Activated T-cell treated with anti-CD3 and anti-CD28 coated beads, Interleukin-2, amount 50 U/mL, for 4 hours (primary cell): ENCODE measurements at regions not wholly inside any gene's neighbourhood (a gene's known extent, or its start where the extent isn't known, plus 50 kb on each side); places are given as distances from the start of the nearest gene placed in this dataset.

Source experiments
- ATAC-seq, 2 donors: fragments of 200-7000 bp; cut with Tn5 transposase; one replicate each; pipeline ENCODE4 v1.10.0; 2021
- DNase-seq: peaks from one replicate; pipeline ENCODE4 v3.0.0-alpha.2; 2020
- H3K27me3 Mint-ChIP-seq: one replicate; pipeline ENCODE4 v1.8.0; 2021; ENCODE audit warnings: low read depth, mixed read lengths
- H3K36me3 Mint-ChIP-seq: one replicate; pipeline ENCODE4 v1.8.0; 2022; ENCODE audit warnings: mixed read lengths; ENCODE audit not compliant: insufficient read depth
- H3K4me1 Mint-ChIP-seq: one replicate; pipeline ENCODE4 v1.8.0; 2021; ENCODE audit warnings: low read depth, mixed read lengths
- H3K4me3 Mint-ChIP-seq: one replicate; pipeline ENCODE4 v1.8.0; 2021; ENCODE audit warnings: mild to moderate bottlenecking, moderate library complexity, mixed read lengths
- H3K9me3 Mint-ChIP-seq: one replicate; pipeline ENCODE4 v1.8.0; 2021; ENCODE audit warnings: mixed read lengths

DNA sequence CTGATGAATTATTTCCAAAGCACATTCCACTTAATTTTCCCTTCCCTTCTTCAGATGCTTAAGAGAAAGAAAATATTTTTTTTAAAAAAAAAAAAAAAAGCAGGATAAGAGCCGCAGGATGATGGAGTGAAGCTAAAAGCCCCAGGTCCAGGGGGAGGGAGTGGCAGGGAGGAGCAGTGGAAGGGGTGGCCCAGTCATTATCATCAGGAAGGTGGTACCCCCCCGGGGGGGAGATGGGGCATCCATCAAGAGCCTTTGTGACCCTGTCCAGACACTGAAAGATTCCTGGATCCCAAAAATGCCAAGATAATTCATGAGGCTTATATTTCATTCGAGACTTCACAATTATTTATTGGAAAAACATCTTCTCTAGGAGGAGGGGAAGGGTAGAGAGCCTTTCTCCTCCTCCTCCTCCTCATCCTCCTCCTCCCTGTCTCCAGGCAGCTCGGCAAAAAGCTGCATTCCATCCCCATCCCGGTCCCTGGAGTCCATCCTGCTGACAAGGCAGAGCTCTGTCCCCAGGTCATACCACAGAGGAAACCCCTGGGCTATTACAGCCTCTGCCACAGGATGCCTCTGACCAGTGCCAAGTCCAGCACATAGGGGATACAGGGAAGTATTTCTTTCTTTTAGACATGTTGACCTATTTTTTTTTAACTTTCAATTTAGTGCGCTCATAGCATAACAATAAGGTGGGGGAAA is 125.3 kb downstream of the TWIST2 start:
- no peak overlapping the region for H3K4me3 Mint-ChIP-seq
- peaks cover 17% of the 10 kb centered on the region for H3K9me3 Mint-ChIP-seq
- DNase-seq (no peak), ATAC-seq (no peak)
- H3K36me3 Mint-ChIP-seq = no peaks in the 10 kb centered on the region
- H3K4me1 Mint-ChIP-seq = no peaks in the 10 kb centered on the region
- H3K27me3 Mint-ChIP-seq = peaks cover 21% of the 10 kb centered on the region

DNA sequence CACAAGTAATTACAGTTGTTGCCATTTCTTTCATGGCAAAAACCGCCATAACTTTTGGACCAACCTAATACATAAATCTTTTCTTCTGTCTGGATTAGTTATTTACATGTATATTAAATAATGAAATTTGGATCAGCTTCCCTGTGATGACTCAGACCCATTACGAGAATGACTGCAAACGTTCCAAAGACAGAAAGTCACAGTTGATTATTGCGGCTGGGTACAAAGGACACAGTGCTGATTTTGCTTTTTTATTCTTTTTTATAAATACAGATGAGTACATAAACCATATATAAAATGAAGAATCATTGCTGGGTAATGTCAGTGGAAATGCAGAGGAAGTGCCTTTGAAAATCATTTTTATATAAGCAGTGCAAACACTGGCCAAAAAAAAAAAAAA is 126.2 kb downstream of the TWIST2 start:
- no peak overlapping the region for H3K4me3 Mint-ChIP-seq
- peaks cover 23% of the 10 kb centered on the region for H3K27me3 Mint-ChIP-seq
- ATAC-seq = no peak
- no peak for DNase-seq
- peaks cover 17% of the 10 kb centered on the region for H3K9me3 Mint-ChIP-seq
- no peaks in the 10 kb centered on the region for H3K36me3 Mint-ChIP-seq
- no peaks in the 10 kb centered on the region for H3K4me1 Mint-ChIP-seq

DNA sequence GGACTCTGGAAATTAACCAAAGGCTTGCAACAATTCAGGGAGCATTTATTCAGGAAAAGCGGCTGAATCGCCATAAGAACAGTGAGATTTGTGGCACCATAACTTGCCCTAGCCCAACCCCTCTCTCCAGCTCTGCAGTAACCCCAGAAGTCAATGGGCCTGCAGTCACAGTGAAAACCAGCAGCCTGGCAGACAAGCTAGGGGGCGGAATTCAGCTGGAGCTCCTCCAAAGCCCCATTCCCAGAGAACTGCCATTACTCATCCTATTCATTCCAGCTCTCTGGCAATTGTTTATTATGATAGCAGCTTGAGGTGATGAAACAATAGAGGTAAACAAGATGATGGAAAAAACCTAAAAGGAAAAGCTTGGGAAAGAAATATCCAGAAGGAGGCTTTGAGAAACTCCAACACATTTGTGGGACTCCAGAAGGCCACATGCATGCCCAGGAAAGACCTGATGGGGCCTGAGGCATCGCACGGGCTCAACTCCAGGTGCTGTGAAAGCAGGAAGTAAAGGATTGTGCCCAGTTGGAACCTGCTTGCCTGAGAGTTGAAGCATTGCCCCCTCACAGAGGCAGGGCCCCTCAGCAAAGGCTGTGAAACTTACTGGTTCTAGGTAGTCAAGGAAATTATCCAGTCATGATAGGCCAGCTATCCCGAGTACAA is 126.7 kb downstream of the TWIST2 start:
- Mint-ChIP-seq H3K9me3 (peaks cover 17% of the 10 kb centered on the region), H3K36me3 (no peaks in the 10 kb centered on the region), H3K4me3 (no peak overlapping the region), H3K4me1 (no peaks in the 10 kb centered on the region), H3K27me3 (peaks cover 18% of the 10 kb centered on the region)
- ATAC-seq (no peak), DNase-seq (no peak)

GRCh38 chr2:238975408-238975807 is 127.5 kb downstream of the TWIST2 start:
- no peak for DNase-seq
- no peak for ATAC-seq
- H3K4me1 Mint-ChIP-seq = no peaks in the 10 kb centered on the region
- peaks cover 16% of the 10 kb centered on the region for H3K27me3 Mint-ChIP-seq
- H3K9me3 Mint-ChIP-seq = peaks cover 17% of the 10 kb centered on the region
- no peak overlapping the region for H3K4me3 Mint-ChIP-seq
- no peaks in the 10 kb centered on the region for H3K36me3 Mint-ChIP-seq

DNA sequence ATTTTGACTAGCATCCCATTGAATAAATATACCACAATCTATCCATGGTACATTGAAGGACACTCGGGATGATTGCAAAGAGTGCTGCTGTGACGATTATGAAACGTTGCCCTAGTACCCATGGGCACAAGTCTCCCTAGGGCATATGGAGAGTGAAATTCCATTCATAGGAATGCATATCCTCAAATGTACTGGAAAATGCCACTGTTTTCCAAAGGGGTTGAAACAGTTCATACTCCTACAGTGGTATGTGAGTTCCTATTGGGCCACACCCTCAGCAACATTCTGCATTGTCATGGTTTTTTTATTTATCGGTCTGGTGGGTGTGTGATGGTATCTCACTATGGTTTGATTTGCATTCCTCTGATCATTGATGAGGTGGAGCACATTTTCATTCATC is 130.6 kb downstream of the TWIST2 start:
- no peak for ATAC-seq
- Mint-ChIP-seq H3K4me3 (no peak overlapping the region), H3K27me3 (peaks cover 9% of the 10 kb centered on the region), H3K36me3 (no peaks in the 10 kb centered on the region), H3K4me1 (no peaks in the 10 kb centered on the region), H3K9me3 (peaks cover 17% of the 10 kb centered on the region)
- no peak for DNase-seq

DNA sequence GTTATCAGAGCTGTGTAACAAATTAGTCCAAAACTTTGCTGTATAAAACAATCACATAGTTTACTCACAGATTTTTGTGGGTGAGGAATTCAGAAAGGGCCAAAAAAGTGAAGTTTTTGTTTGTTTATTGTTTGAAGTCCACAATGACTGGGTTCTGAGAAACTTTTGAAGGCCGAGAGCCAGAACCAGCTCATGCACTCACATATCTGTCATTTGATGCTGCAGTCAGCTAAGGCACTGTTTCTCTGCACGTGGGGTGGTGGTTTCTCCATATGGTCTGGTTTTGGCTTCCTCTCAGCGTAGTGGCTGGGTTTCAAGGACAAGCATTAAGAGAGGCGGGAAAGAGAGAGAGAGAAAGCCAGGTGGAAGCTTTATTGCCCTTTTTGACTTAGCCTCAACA is 131.8 kb downstream of the TWIST2 start:
- DNase-seq (no peak), ATAC-seq (no peak)
- Mint-ChIP-seq H3K4me3 (no peak overlapping the region), H3K4me1 (no peaks in the 10 kb centered on the region), H3K36me3 (no peaks in the 10 kb centered on the region), H3K27me3 (peaks cover 6% of the 10 kb centered on the region), H3K9me3 (peaks cover 17% of the 10 kb centered on the region)

GRCh38 chr2:238985041-238985729 is 137.3 kb downstream of the TWIST2 start:
- Mint-ChIP-seq H3K36me3 (no peaks in the 10 kb centered on the region), H3K4me3 (no peak overlapping the region), H3K27me3 (peaks cover 12% of the 10 kb centered on the region), H3K4me1 (no peaks in the 10 kb centered on the region), H3K9me3 (no peaks in the 10 kb centered on the region)
- ATAC-seq (no peak), DNase-seq (no peak)

- no peaks in the 10 kb centered on the region for H3K9me3 Mint-ChIP-seq
- no peaks in the 10 kb centered on the region for H3K4me1 Mint-ChIP-seq
- DNase-seq (no peak), ATAC-seq (no peak)
- H3K4me3 Mint-ChIP-seq = no peak overlapping the region
- peaks cover 12% of the 10 kb centered on the region for H3K27me3 Mint-ChIP-seq
- no peaks in the 10 kb centered on the region for H3K36me3 Mint-ChIP-seq
Measured at GRCh38 chr2:238985931-238986446, 138.1 kb downstream of the TWIST2 start.

- Mint-ChIP-seq H3K4me3 (no peak overlapping the region), H3K9me3 (no peaks in the 10 kb centered on the region), H3K36me3 (no peaks in the 10 kb centered on the region), H3K27me3 (peaks cover 17% of the 10 kb centered on the region), H3K4me1 (no peaks in the 10 kb centered on the region)
- no peak for ATAC-seq
- no peak for DNase-seq
Measured at GRCh38 chr2:238986491-238987351, 138.8 kb downstream of the TWIST2 start.

GRCh38 chr2:238987352-238987981 is 139.6 kb downstream of the TWIST2 start:
- no peaks in the 10 kb centered on the region for H3K4me1 Mint-ChIP-seq
- H3K9me3 Mint-ChIP-seq = no peaks in the 10 kb centered on the region
- H3K36me3 Mint-ChIP-seq = no peaks in the 10 kb centered on the region
- no peak for DNase-seq
- no peak overlapping the region for H3K4me3 Mint-ChIP-seq
- H3K27me3 Mint-ChIP-seq = peaks cover 18% of the 10 kb centered on the region
- no peak for ATAC-seq

DNA sequence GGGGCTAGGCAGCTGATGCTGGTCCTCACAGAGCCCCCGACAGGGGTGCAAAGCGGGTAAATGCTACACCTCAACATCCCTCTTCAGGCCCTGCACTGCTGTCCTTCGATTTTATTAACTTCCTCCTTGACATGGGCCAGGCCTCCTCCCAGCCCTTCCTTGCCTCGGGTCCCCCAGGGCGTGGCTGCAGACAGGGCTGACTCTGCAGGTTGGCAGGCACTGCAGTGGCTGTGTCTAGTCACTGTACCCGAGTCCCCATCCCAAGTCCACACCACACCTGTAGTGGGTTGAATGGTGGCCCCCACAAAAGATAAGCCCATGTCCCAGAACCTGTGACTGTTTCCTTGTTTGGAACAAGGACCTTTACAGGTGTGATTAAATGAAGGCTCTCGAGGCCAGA is 140.2 kb downstream of the TWIST2 start:
- H3K4me1 Mint-ChIP-seq = no peaks in the 10 kb centered on the region
- no peak for ATAC-seq
- no peaks in the 10 kb centered on the region for H3K36me3 Mint-ChIP-seq
- no peaks in the 10 kb centered on the region for H3K9me3 Mint-ChIP-seq
- no peak overlapping the region for H3K4me3 Mint-ChIP-seq
- peaks cover 19% of the 10 kb centered on the region for H3K27me3 Mint-ChIP-seq
- DNase-seq = no peak

DNA sequence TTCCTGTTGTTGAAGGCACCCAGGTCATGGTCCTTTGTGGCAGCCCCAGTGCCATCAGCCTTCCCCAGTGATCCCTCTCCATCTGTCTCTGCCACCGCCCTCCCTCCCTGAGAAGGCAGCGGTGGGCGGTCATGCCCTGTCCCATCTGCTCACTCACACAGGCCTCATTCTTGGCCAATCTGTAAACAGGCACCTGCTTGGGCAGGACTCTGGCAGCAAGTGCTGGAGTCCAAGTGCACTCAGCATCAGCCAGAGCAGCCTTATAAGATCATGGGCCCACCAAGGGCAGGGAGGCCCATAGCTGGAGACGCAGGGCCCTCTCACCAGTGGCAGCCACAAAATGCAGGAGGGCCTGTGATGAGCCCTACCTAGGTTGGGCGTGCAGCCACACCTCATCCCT is 140.9 kb downstream of the TWIST2 start:
- H3K27me3 Mint-ChIP-seq = peaks cover 19% of the 10 kb centered on the region
- no peaks in the 10 kb centered on the region for H3K9me3 Mint-ChIP-seq
- H3K4me1 Mint-ChIP-seq = no peaks in the 10 kb centered on the region
- no peak for ATAC-seq
- no peaks in the 10 kb centered on the region for H3K36me3 Mint-ChIP-seq
- no peak for DNase-seq
- no peak overlapping the region for H3K4me3 Mint-ChIP-seq

DNA sequence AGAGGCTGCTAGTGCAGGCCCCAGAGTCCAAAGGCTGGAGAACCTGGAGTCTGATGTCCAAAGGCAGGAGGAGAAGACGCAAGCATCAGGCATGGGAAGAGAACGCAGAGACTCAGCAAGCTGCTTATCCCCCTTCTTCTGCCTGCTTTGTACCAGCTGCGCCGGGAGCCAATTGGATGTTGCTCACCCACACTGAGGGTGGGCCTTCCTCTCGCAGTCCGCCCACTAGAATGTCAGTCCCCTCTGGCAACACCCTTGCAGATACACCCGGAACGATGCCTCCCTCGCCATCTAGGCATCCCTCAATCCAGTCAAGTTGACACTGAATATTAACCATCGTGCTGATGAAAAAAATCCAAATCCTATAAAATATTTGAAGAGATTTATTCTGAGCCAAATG is 141.6 kb downstream of the TWIST2 start:
- H3K36me3 Mint-ChIP-seq = no peaks in the 10 kb centered on the region
- H3K9me3 Mint-ChIP-seq = peaks cover 6% of the 10 kb centered on the region
- no peak overlapping the region for H3K4me3 Mint-ChIP-seq
- H3K4me1 Mint-ChIP-seq = no peaks in the 10 kb centered on the region
- ATAC-seq (no peak), DNase-seq (no peak)
- H3K27me3 Mint-ChIP-seq = peaks cover 19% of the 10 kb centered on the region

- DNase-seq (no peak), ATAC-seq (no peak)
- Mint-ChIP-seq H3K36me3 (no peaks in the 10 kb centered on the region), H3K9me3 (peaks cover 8% of the 10 kb centered on the region), H3K27me3 (peaks cover 20% of the 10 kb centered on the region), H3K4me3 (no peak overlapping the region), H3K4me1 (no peaks in the 10 kb centered on the region)
Measured at GRCh38 chr2:238994432-238994831, 146.5 kb downstream of the TWIST2 start.
